MCF 10A (cell line): ENCODE measurements at regions not wholly inside any gene's neighbourhood (a gene's known extent, or its start where the extent isn't known, plus 50 kb on each side); places are given as distances from the start of the nearest gene placed in this dataset.

Experiments used
- BruUV-seq: library from RNA; stranded (reverse); fragments of 400-500 nt; replicated peaks from 2 replicates; lab custom pipeline; 2021; lab: Mats Ljungman, UMichigan
- CTCF ChIA-PET: fragments of 300-600 bp; sonication (Branson Sonifier 250); formaldehyde crosslinking; extraction: SDS; loops from one replicate; lab custom pipeline; 2021; ENCODE audit warnings: antibody characterized with exemption, inconsistent platforms; lab: Yijun Ruan, JAX
- POLR2A ChIA-PET: fragments of 300-600, 350-650 bp; sonication (Branson Sonifier 250); formaldehyde crosslinking; extraction: SDS; loops from one replicate; lab custom pipeline; 2020; ENCODE audit warnings: antibody characterized with exemption, inconsistent platforms; lab: Yijun Ruan, JAX
- DNase-seq: peaks from one replicate; pipeline ENCODE4 v3.0.0-alpha.2; 2018; ENCODE audit not compliant: unreplicated experiment
- H3K27ac Mint-ChIP-seq: one replicate; pipeline ENCODE4 v1.8.0; 2022; ENCODE audit warnings: mild to moderate bottlenecking, low read depth, mixed read lengths; ENCODE audit not compliant: unreplicated experiment
- H3K27me3 Mint-ChIP-seq: one replicate; pipeline ENCODE4 v1.8.0; 2022; ENCODE audit warnings: mixed read lengths; ENCODE audit not compliant: insufficient read depth, unreplicated experiment
- H3K36me3 Mint-ChIP-seq: one replicate; pipeline ENCODE4 v1.8.0; 2022; ENCODE audit warnings: mild to moderate bottlenecking, moderate library complexity, mixed read lengths; ENCODE audit not compliant: insufficient read depth, unreplicated experiment
- H3K4me1 Mint-ChIP-seq: one replicate; pipeline ENCODE4 v1.8.0; 2022; ENCODE audit warnings: mixed read lengths; ENCODE audit not compliant: insufficient read depth, unreplicated experiment
- H3K4me3 Mint-ChIP-seq: one replicate; pipeline ENCODE4 v1.8.0; 2022; ENCODE audit warnings: mild to moderate bottlenecking, moderate library complexity, mixed read lengths; ENCODE audit not compliant: unreplicated experiment
- H3K9me3 Mint-ChIP-seq: one replicate; pipeline ENCODE4 v1.8.0; 2022; ENCODE audit warnings: mixed read lengths; ENCODE audit not compliant: unreplicated experiment
- intact Hi-C: fragments of 100-400 bp; cut with micrococcal nuclease; formaldehyde crosslinking; loops from 2 replicates; pipeline ENCODE4 v1.14.1; 2022
- TF ChIP-seq, protein P1 (sequence below): fragments of 200-600 bp; IDR thresholded peaks from one replicate; pipeline ENCODE4 v1.8.0; 2022; ENCODE audit warnings: antibody characterized with exemption, mild to moderate bottlenecking; ENCODE audit not compliant: unreplicated experiment

DNA sequence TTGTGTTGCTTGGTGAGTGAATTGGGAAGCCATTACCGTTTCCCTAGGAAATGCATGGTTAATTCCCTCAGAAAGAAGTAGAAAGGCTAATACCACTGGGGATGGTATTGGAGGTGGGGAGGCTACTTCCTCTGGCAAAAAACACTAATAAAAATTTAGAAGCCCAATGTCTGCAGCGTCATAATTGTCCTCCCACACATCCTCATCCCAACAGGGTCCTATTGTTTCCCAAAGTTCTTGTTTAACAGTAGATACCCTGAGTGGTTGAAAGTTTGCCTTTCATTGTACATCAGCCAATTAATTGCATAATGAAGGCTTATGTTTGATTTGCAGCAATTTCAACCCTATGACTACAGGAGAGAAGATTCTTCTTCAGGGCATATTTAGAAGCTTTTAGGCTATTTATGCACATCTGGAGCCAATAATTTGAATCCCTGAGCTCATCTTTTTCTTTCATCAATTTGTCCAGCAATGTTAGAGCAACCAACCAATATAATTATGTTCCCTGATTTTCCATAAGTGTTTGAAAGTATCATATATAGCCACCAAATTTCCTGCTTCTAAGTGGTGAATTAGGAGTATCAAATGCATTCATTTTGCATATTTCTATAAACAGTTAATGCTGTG lies 491.0 kb downstream of the SLITRK5 start:
- BruUV-seq = no TSS peak
- no peak overlapping the region for H3K27ac Mint-ChIP-seq
- ChIA-PET CTCF (no interaction called here), POLR2A (no interaction called here)
- no peaks in the 10 kb centered on the region for H3K4me1 Mint-ChIP-seq
- intact Hi-C loops = no loop called here
- no peaks in the 10 kb centered on the region for H3K27me3 Mint-ChIP-seq
- no peaks in the 10 kb centered on the region for H3K36me3 Mint-ChIP-seq
- H3K9me3 Mint-ChIP-seq = no peaks in the 10 kb centered on the region
- H3K4me3 Mint-ChIP-seq = no peak overlapping the region
- no peak for DNase-seq
- TF ChIP-seq, protein P1, sequence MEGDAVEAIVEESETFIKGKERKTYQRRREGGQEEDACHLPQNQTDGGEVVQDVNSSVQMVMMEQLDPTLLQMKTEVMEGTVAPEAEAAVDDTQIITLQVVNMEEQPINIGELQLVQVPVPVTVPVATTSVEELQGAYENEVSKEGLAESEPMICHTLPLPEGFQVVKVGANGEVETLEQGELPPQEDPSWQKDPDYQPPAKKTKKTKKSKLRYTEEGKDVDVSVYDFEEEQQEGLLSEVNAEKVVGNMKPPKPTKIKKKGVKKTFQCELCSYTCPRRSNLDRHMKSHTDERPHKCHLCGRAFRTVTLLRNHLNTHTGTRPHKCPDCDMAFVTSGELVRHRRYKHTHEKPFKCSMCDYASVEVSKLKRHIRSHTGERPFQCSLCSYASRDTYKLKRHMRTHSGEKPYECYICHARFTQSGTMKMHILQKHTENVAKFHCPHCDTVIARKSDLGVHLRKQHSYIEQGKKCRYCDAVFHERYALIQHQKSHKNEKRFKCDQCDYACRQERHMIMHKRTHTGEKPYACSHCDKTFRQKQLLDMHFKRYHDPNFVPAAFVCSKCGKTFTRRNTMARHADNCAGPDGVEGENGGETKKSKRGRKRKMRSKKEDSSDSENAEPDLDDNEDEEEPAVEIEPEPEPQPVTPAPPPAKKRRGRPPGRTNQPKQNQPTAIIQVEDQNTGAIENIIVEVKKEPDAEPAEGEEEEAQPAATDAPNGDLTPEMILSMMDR = no peak

DNA sequence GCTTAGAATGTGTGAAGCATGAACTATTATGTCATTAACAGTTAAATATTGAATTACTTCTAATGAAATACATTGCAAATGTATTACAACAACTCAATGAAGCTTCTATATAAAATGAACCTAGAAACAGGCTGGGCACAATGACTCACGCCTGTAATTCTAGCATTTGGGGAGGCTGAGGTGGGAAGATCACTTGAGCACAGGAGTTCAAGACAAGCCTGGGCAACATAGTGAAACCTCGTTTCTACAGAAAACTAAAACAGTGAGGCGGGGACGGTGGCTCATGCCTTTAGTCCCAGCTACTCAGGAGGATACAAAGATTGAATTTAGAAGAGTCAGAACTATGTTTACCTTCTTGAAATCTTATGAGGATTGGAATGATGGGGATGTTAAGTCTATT lies 505.1 kb downstream of the SLITRK5 start:
- no peak for DNase-seq
- ChIA-PET CTCF (no interaction called here), POLR2A (interaction anchor here (0.5 kb wide), 1 partner anchor 16 kb away, joined by 3 read pairs; no protein-coding TSS in a partner anchor)
- TF ChIP-seq, protein P1 = no peak
- Mint-ChIP-seq H3K27me3 (no peaks in the 10 kb centered on the region), H3K36me3 (no peaks in the 10 kb centered on the region), H3K27ac (no peak overlapping the region), H3K4me3 (no peak overlapping the region), H3K4me1 (no peaks in the 10 kb centered on the region), H3K9me3 (no peaks in the 10 kb centered on the region)
- intact Hi-C loops = no loop called here
- BruUV-seq = no TSS peak

DNA sequence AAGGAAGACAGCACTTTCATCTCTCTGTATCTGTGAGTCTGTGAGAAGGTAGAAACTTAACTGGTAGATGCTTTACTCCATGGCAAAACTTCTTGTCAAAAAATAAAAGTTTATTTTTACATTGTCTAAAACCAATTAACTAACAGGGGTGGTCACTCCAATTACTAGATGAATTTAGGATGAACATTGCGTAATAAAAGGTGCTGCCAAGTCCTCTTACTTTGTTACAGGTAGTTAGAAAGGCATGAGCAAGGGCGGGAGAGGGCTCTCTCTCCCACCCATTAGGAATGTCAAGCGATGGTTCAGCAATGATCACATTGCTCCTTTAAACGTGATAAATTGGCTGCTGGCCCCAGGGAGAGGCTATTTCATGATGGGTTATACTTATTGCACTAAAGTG lies 512.3 kb downstream of the SLITRK5 start:
- no peaks in the 10 kb centered on the region for H3K27me3 Mint-ChIP-seq
- H3K9me3 Mint-ChIP-seq = no peaks in the 10 kb centered on the region
- no TSS peak for BruUV-seq
- intact Hi-C loops = no loop called here
- no peaks in the 10 kb centered on the region for H3K36me3 Mint-ChIP-seq
- no peak overlapping the region for H3K4me3 Mint-ChIP-seq
- DNase-seq = no peak
- H3K27ac Mint-ChIP-seq = no peak overlapping the region
- POLR2A ChIA-PET = no interaction called here
- CTCF ChIA-PET = no interaction called here
- TF ChIP-seq, protein P1 = no peak
- no peaks in the 10 kb centered on the region for H3K4me1 Mint-ChIP-seq

DNA sequence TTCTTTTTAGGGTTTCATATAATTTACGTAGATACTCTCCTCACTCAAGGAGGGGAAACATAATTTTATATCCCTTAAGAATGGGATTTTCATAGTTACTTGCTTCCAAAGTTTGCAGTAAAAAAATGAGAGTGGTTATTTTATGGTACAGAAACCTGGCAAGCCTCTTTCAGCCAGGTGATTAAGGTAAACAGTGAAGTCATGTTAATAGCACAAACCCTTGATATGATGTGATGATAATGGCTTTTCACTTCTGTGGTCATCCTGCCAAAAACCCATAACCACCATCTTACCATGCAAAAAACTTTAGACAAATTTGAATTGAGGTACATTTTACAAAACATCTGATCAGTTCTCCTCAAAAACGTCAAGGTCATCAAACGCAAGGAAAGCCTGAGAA lies 517.8 kb downstream of the SLITRK5 start:
- no peak for DNase-seq
- intact Hi-C loops = no loop called here
- Mint-ChIP-seq H3K4me3 (no peak overlapping the region), H3K4me1 (peaks cover 10% of the 10 kb centered on the region), H3K27ac (peak overlapping the region; percentile 74), H3K36me3 (no peaks in the 10 kb centered on the region), H3K9me3 (no peaks in the 10 kb centered on the region), H3K27me3 (no peaks in the 10 kb centered on the region)
- no TSS peak for BruUV-seq
- POLR2A ChIA-PET = no interaction called here
- TF ChIP-seq, protein P1 = no peak
- CTCF ChIA-PET = no interaction called here
